ENCODE measurements at regions not wholly inside any gene's neighbourhood (a gene's known extent, or its start where the extent isn't known, plus 50 kb on each side); places are given as distances from the start of the nearest gene placed in this dataset.

DNA sequence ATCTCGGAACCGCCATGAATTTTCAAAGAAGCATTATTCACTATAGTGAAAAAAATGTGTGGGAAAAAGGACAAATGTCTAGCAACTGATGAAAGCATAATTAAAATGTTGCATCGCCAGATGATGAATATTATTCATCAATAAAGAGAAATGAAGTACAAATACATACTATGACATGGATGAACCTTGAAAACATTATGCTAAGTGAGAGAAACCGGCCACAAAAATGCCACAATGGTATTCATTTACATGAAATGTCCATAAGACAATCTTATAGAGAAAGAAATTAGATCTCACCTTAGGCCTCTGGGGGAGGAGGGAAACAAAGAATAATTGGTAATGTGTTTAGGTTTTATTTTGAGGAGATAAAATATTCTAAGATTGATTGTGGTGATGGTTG, 645.0 kb downstream of the EFNB2 start:
- intact Hi-C loops (cut with micrococcal nuclease), result no loop called here
- Mint-ChIP-seq H3K9me3 (peaks cover 0 to 15% (median 5%) of the 10 kb centered on the region in 11 donors), H3K27ac (no peak overlapping the region), H3K27me3 (peaks cover 0 to 7% (median 0%) of the 10 kb centered on the region in 5 donors), H3K4me1 (no peaks in the 10 kb centered on the region), H3K4me3 (no peak overlapping the region), H3K36me3 (no peaks in the 10 kb centered on the region)
- ChIA-PET CTCF (no interaction called here), POLR2A (no interaction called here)
- H3K36me3 ChIP-seq (ENCODE audit: control insufficient read depth in 2 of 3, insufficient read depth in 3 of 3, low read length in 3 of 3), result no peaks in the 10 kb centered on the region
- H3K9me3 ChIP-seq (ENCODE audit: control insufficient read depth in 2 of 3, low read length in 3 of 3), result no peaks in the 10 kb centered on the region
- DNase-seq (no peak), ATAC-seq (no peak)
- H3K27me3 ChIP-seq (ENCODE audit: control insufficient read depth in 2 of 2, insufficient read depth in 2 of 2, low read length in 2 of 2), result no peaks in the 10 kb centered on the region
- no peaks in the 10 kb centered on the region for H3K4me1 ChIP-seq (ENCODE audit: control insufficient read depth in 2 of 2, insufficient read depth in 2 of 2, low read length in 2 of 2)
- no peak overlapping the region for H3K4me3 ChIP-seq (ENCODE audit: low read length)
- H3K27ac ChIP-seq (ENCODE audit: low read depth, low read length), result no peak overlapping the region

DNA sequence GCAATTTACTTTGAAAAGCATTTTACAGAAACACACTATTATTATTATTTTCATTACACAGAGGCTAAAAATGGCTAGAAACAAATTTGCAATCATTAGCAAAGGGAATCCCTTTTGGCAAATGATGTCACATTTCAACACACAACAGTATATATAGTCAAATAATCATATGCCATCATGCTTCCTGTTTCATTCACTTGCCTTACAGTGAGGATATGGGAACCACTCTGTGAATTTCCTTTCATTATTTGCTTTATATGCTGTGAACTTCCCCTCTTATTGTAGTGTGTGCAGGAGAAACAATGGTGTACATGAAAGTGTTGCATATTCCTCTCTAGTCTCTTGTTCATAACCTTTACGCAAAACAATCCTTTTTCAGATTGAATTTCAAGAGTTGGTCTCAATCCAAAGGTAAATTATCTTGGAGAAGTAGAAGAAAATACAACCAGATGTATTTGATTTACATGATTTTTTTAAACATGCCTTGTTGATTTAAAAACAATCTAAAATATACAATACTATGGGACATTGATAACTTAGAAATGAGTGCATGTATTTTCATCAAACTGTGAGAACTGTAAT, 657.3 kb downstream of the EFNB2 start:
- no peak for DNase-seq
- Histone ChIP-seq H3K9me3 (ENCODE audit: control insufficient read depth in 2 of 3, low read length in 3 of 3) (no peaks in the 10 kb centered on the region), H3K27me3 (ENCODE audit: control insufficient read depth in 2 of 2, insufficient read depth in 2 of 2, low read length in 2 of 2) (no peaks in the 10 kb centered on the region), H3K4me3 (ENCODE audit: low read length) (no peak overlapping the region), H3K36me3 (ENCODE audit: control insufficient read depth in 2 of 3, insufficient read depth in 3 of 3, low read length in 3 of 3) (no peaks in the 10 kb centered on the region), H3K4me1 (ENCODE audit: control insufficient read depth in 2 of 2, insufficient read depth in 2 of 2, low read length in 2 of 2) (no peaks in the 10 kb centered on the region), H3K27ac (ENCODE audit: low read depth, low read length) (no peak overlapping the region)
- peaks cover 0 to 1% (median 0%) of the 10 kb centered on the region in 11 donors for H3K9me3 Mint-ChIP-seq
- H3K4me1 Mint-ChIP-seq, result no peaks in the 10 kb centered on the region
- intact Hi-C loops (cut with micrococcal nuclease), result no loop called here
- H3K36me3 Mint-ChIP-seq, result no peaks in the 10 kb centered on the region
- H3K27ac Mint-ChIP-seq, result no peak overlapping the region
- ChIA-PET POLR2A (no interaction called here), CTCF (no interaction called here)
- no peak overlapping the region for H3K4me3 Mint-ChIP-seq
- H3K27me3 Mint-ChIP-seq, result peaks cover 0 to 19% (median 0%) of the 10 kb centered on the region in 5 donors
- ATAC-seq, result no peak

DNA sequence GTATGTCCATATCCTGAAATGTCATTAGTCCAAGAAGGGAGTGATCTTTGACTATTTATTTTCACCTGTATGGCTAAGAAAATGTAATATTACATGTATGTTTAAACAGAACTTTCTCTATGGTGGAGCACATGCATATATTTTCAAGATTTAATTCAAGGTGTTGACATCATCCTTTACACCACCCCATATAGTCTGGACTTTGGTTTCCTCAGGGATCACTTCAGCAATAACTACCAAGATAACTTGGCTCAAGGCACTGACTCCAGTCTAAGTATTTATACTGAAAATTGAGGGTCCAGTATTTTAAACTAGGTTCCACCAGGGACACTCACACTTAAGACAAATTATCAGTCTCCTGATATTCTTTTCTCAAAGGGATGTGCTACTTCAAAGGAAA, 660.6 kb downstream of the EFNB2 start:
- no peak for DNase-seq
- no peaks in the 10 kb centered on the region for H3K4me1 ChIP-seq (ENCODE audit: control insufficient read depth in 2 of 2, insufficient read depth in 2 of 2, low read length in 2 of 2)
- Mint-ChIP-seq H3K36me3 (no peaks in the 10 kb centered on the region), H3K4me1 (no peaks in the 10 kb centered on the region), H3K4me3 (no peak overlapping the region), H3K27me3 (peaks cover 0 to 19% (median 0%) of the 10 kb centered on the region in 5 donors), H3K27ac (no peak overlapping the region), H3K9me3 (peaks cover 0 to 4% (median 0%) of the 10 kb centered on the region in 11 donors)
- ATAC-seq, result no peak
- no peaks in the 10 kb centered on the region for H3K36me3 ChIP-seq (ENCODE audit: control insufficient read depth in 2 of 3, insufficient read depth in 3 of 3, low read length in 3 of 3)
- H3K4me3 ChIP-seq (ENCODE audit: low read length), result no peak overlapping the region
- no peak overlapping the region for H3K27ac ChIP-seq (ENCODE audit: low read depth, low read length)
- no peaks in the 10 kb centered on the region for H3K27me3 ChIP-seq (ENCODE audit: control insufficient read depth in 2 of 2, insufficient read depth in 2 of 2, low read length in 2 of 2)
- ChIA-PET POLR2A (no interaction called here), CTCF (no interaction called here)
- no peaks in the 10 kb centered on the region for H3K9me3 ChIP-seq (ENCODE audit: control insufficient read depth in 2 of 3, low read length in 3 of 3)
- intact Hi-C loops (cut with micrococcal nuclease), result no loop called here

DNA sequence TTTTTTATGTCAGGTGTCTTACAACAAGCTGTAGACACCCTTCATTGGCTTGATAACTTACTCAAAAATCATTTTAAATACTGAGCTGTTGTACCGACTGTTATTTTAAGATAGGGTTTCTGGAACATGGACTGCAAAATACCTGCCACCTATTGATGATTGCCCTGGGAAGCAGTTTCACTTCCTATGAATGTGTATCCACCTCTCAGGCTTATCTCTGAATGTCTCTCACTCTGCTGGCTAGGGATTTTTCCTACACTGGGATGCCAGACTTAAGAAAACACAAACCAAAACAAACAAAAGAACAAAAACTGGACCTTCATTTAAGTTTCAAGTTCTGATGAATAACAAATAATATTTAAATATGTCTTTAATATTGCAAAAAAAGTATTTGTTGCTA, 663.7 kb downstream of the EFNB2 start:
- intact Hi-C loops (cut with micrococcal nuclease), result no loop called here
- H3K4me3 Mint-ChIP-seq, result no peak overlapping the region
- no peak overlapping the region for H3K27ac ChIP-seq (ENCODE audit: low read depth, low read length)
- H3K36me3 ChIP-seq (ENCODE audit: control insufficient read depth in 2 of 3, insufficient read depth in 3 of 3, low read length in 3 of 3), result no peaks in the 10 kb centered on the region
- H3K27me3 ChIP-seq (ENCODE audit: control insufficient read depth in 2 of 2, insufficient read depth in 2 of 2, low read length in 2 of 2), result no peaks in the 10 kb centered on the region
- no peaks in the 10 kb centered on the region for H3K4me1 ChIP-seq (ENCODE audit: control insufficient read depth in 2 of 2, insufficient read depth in 2 of 2, low read length in 2 of 2)
- peaks cover 0 to 4% (median 0%) of the 10 kb centered on the region in 11 donors for H3K9me3 Mint-ChIP-seq
- H3K9me3 ChIP-seq (ENCODE audit: control insufficient read depth in 2 of 3, low read length in 3 of 3), result no peaks in the 10 kb centered on the region
- H3K4me1 Mint-ChIP-seq, result no peaks in the 10 kb centered on the region
- no peaks in the 10 kb centered on the region for H3K36me3 Mint-ChIP-seq
- no peak for DNase-seq
- H3K4me3 ChIP-seq (ENCODE audit: low read length), result no peak overlapping the region
- ATAC-seq, result no peak
- ChIA-PET CTCF (no interaction called here), POLR2A (no interaction called here)
- no peak overlapping the region for H3K27ac Mint-ChIP-seq
- H3K27me3 Mint-ChIP-seq, result peaks cover 0 to 14% (median 0%) of the 10 kb centered on the region in 5 donors

DNA sequence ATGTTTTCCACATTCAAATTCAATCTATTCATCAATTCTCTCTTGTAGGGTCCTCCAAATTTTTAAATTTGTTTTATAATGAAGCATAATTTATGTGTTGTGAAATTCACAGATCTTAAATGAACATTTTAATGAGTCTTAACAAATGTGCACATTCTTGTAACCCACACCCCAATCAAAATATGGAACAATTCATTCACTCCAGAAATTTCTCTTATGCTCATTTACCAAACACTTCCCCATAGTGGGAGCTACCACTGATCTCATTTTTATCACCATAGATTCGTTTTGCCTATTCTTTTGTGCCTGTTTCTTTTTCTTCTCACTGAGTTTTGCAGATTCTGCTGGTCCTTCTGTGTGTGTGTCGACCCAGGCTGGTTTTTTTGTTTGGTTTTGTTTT, 664.1 kb downstream of the EFNB2 start:
- H3K4me1 Mint-ChIP-seq, result no peaks in the 10 kb centered on the region
- H3K4me1 ChIP-seq (ENCODE audit: control insufficient read depth in 2 of 2, insufficient read depth in 2 of 2, low read length in 2 of 2), result no peaks in the 10 kb centered on the region
- H3K27ac ChIP-seq (ENCODE audit: low read depth, low read length), result no peak overlapping the region
- H3K9me3 ChIP-seq (ENCODE audit: control insufficient read depth in 2 of 3, low read length in 3 of 3), result no peaks in the 10 kb centered on the region
- H3K4me3 Mint-ChIP-seq, result no peak overlapping the region
- peaks cover 0 to 12% (median 0%) of the 10 kb centered on the region in 5 donors for H3K27me3 Mint-ChIP-seq
- no peaks in the 10 kb centered on the region for H3K27me3 ChIP-seq (ENCODE audit: control insufficient read depth in 2 of 2, insufficient read depth in 2 of 2, low read length in 2 of 2)
- no peak overlapping the region for H3K4me3 ChIP-seq (ENCODE audit: low read length)
- intact Hi-C loops (cut with micrococcal nuclease), result no loop called here
- ChIA-PET CTCF (no interaction called here), POLR2A (no interaction called here)
- ATAC-seq, result no peak
- H3K27ac Mint-ChIP-seq, result no peak overlapping the region
- H3K36me3 ChIP-seq (ENCODE audit: control insufficient read depth in 2 of 3, insufficient read depth in 3 of 3, low read length in 3 of 3), result no peaks in the 10 kb centered on the region
- H3K9me3 Mint-ChIP-seq, result peaks cover 0 to 4% (median 0%) of the 10 kb centered on the region in 11 donors
- H3K36me3 Mint-ChIP-seq, result no peaks in the 10 kb centered on the region
- DNase-seq, result no peak

DNA sequence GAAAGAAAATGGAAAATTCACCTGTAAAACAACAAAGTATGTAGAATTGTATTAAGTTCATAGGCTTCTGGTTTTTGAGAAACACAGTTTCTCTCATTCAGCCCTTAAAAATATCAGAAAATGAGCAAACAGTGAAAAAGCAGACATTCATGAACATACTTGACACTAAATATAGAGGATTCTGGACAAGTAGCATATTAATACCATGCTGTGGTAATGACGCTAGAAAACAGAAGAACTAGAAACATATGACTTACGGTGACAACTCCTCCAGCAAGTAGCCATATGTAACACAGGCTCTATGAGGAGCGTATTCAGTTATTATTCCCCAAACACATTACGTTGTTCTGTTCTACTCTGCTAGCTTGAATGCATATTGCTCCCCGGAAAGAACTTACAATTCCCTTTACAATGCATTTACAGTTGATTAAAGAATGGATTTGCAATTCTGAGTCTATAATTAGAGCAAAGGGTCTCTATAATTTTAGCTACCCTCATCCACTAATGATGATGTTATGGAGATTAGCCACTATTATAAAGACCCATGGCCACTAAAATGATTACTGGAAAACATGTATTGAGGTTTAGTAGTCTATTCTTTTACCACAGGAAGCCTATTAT, 672.1 kb downstream of the EFNB2 start:
- DNase-seq, result no peak
- ChIA-PET POLR2A (no interaction called here), CTCF (no interaction called here)
- Histone ChIP-seq H3K36me3 (ENCODE audit: control insufficient read depth in 2 of 3, insufficient read depth in 3 of 3, low read length in 3 of 3) (no peaks in the 10 kb centered on the region), H3K9me3 (ENCODE audit: control insufficient read depth in 2 of 3, low read length in 3 of 3) (no peaks in the 10 kb centered on the region), H3K4me3 (ENCODE audit: low read length) (no peak overlapping the region), H3K27ac (ENCODE audit: low read depth, low read length) (no peak overlapping the region), H3K27me3 (ENCODE audit: control insufficient read depth in 2 of 2, insufficient read depth in 2 of 2, low read length in 2 of 2) (no peaks in the 10 kb centered on the region), H3K4me1 (ENCODE audit: control insufficient read depth in 2 of 2, insufficient read depth in 2 of 2, low read length in 2 of 2) (no peaks in the 10 kb centered on the region)
- Mint-ChIP-seq H3K27ac (no peak overlapping the region), H3K4me1 (no peaks in the 10 kb centered on the region), H3K36me3 (no peaks in the 10 kb centered on the region), H3K4me3 (no peak overlapping the region), H3K27me3 (peaks cover 0 to 12% (median 0%) of the 10 kb centered on the region in 5 donors), H3K9me3 (peaks cover 0 to 4% (median 0%) of the 10 kb centered on the region in 11 donors)
- intact Hi-C loops (cut with micrococcal nuclease), result no loop called here
- ATAC-seq, result no peak

DNA sequence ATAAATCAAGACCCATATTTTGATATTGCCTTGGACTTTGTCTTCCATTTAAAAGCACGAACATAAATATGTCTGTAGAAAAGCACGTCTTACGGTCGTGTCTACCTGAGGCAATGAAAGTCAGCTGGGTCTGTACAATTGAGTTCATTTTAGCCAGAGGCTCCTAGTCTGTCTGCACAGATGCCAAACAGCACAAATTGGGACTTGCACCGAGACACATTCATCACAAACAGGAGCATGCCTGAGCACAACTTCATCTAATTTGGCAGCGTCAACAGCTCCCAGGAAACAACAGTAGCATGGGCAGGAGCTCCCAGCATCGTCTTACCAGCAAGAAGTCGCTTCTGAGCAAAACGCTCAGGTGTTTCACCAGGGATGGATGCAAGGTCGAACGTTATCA, 687.0 kb downstream of the EFNB2 start:
- Histone ChIP-seq H3K36me3 (ENCODE audit: control insufficient read depth in 2 of 3, insufficient read depth in 3 of 3, low read length in 3 of 3) (no peaks in the 10 kb centered on the region), H3K4me1 (ENCODE audit: control insufficient read depth in 2 of 2, insufficient read depth in 2 of 2, low read length in 2 of 2) (no peaks in the 10 kb centered on the region), H3K27me3 (ENCODE audit: control insufficient read depth in 2 of 2, insufficient read depth in 2 of 2, low read length in 2 of 2) (no peaks in the 10 kb centered on the region), H3K4me3 (ENCODE audit: low read length) (no peak overlapping the region), H3K27ac (ENCODE audit: low read depth, low read length) (no peak overlapping the region), H3K9me3 (ENCODE audit: control insufficient read depth in 2 of 3, low read length in 3 of 3) (no peaks in the 10 kb centered on the region)
- ChIA-PET CTCF (no interaction called here), POLR2A (no interaction called here)
- H3K4me3 Mint-ChIP-seq, result no peak overlapping the region
- ATAC-seq, result no peak
- intact Hi-C loops (cut with micrococcal nuclease), result no loop called here
- H3K27ac Mint-ChIP-seq, result no peak overlapping the region
- no peak for DNase-seq
- H3K9me3 Mint-ChIP-seq, result peaks cover 0 to 4% (median 0%) of the 10 kb centered on the region in 11 donors
- peaks cover 0 to 13% (median 0%) of the 10 kb centered on the region in 5 donors for H3K27me3 Mint-ChIP-seq
- no peaks in the 10 kb centered on the region for H3K36me3 Mint-ChIP-seq
- H3K4me1 Mint-ChIP-seq, result no peaks in the 10 kb centered on the region
